ENCODE measurements at regions not wholly inside any gene's neighbourhood (a gene's known extent, or its start where the extent isn't known, plus 50 kb on each side); places are given as distances from the start of the nearest gene placed in this dataset.

- no peak for TF ChIP-seq E2F1 (CRISPR knock-in tag; IDR thresholded peaks at IDR 0.05)
- TF ChIP-seq GRHL2 (CRISPR knock-in tag; IDR thresholded peaks at IDR 0.05; ENCODE audit: insufficient replicate concordance, severe bottlenecking): no peak
- TF ChIP-seq OVOL2 (CRISPR knock-in tag; IDR thresholded peaks at IDR 0.05; ENCODE audit: borderline replicate concordance): no peak
- no peak for TF ChIP-seq ZBTB21 (CRISPR knock-in tag; IDR thresholded peaks at IDR 0.05; ENCODE audit: borderline replicate concordance)
- no peak for TF ChIP-seq ZNF396 (CRISPR knock-in tag; IDR thresholded peaks at IDR 0.05; ENCODE audit: borderline replicate concordance)
These were observed 1116.2 kb downstream of the DIAPH3 start (continued) for GRCh38 chr13:59047546-59047945.

GRCh38 chr13:59061621-59062020, 1102.1 kb downstream of the DIAPH3 start:
- H3K36me3 Mint-ChIP-seq: no peaks in the 10 kb centered on the region
- H3K27ac Mint-ChIP-seq: no peak overlapping the region
- 0 out of 2 replicates have a peak, but pooled peaks cover 2% of the 10 kb centered on the region for H3K4me1 Mint-ChIP-seq
- no peak for DNase-seq (ENCODE audit: low spot score)
- no peaks in the 10 kb centered on the region for H3K9me3 Mint-ChIP-seq
- no peak for ATAC-seq
- no peaks in the 10 kb centered on the region for H3K27me3 Mint-ChIP-seq (ENCODE audit: low read depth)
- H3K4me3 Mint-ChIP-seq: no peak overlapping the region
- TF ChIP-seq MYBL2 (CRISPR knock-in tag; IDR thresholded peaks at IDR 0.05) (no peak), NR1H2 (CRISPR knock-in tag; IDR thresholded peaks at IDR 0.05) (no peak), MAX (CRISPR knock-in tag; IDR thresholded peaks at IDR 0.05) (no peak), ZNF423 (CRISPR knock-in tag; IDR thresholded peaks at IDR 0.05) (no peak), ATF1 (CRISPR knock-in tag; IDR thresholded peaks at IDR 0.05) (no peak), ZNF425 (CRISPR knock-in tag; conservative IDR thresholded peaks at IDR 0.05) (no peak), TEAD4 (CRISPR knock-in tag; IDR thresholded peaks at IDR 0.05) (no peak), ZNF121 (CRISPR knock-in tag; IDR thresholded peaks at IDR 0.05) (no peak), PRDM15 (CRISPR knock-in tag; IDR thresholded peaks at IDR 0.05) (no peak), ATF3 (CRISPR knock-in tag; conservative IDR thresholded peaks at IDR 0.05) (no peak), ATF2 (CRISPR knock-in tag; IDR thresholded peaks at IDR 0.05; ENCODE audit: borderline replicate concordance, low read depth) (no peak), ZNF416 (CRISPR knock-in tag; IDR thresholded peaks at IDR 0.05) (no peak), JUN (CRISPR knock-in tag; IDR thresholded peaks at IDR 0.05) (no peak), ZNF219 (CRISPR knock-in tag; IDR thresholded peaks at IDR 0.05; ENCODE audit: borderline replicate concordance) (no peak), FOXP1 (CRISPR knock-in tag; IDR thresholded peaks at IDR 0.05; ENCODE audit: borderline replicate concordance) (no peak), STAT6 (CRISPR knock-in tag; conservative IDR thresholded peaks at IDR 0.05; ENCODE audit: low read depth) (no peak), ZNF232 (CRISPR knock-in tag; IDR thresholded peaks at IDR 0.05) (no peak)
- ChIA-PET POLR2A (interaction anchor here (0.5 kb wide), 1 partner anchor 213 kb away, joined by 5 read pairs; no protein-coding TSS in a partner anchor), CTCF (interaction anchor here (1.3 kb wide), 1 partner anchor 1428 kb away, joined by 3 read pairs; no protein-coding TSS in a partner anchor)

All from WTC11 (cell line).